Neuron (in vitro differentiated cells): ENCODE measurements at regions not wholly inside any gene's neighbourhood (a gene's known extent, or its start where the extent isn't known, plus 50 kb on each side); places are given as distances from the start of the nearest gene placed in this dataset.

Experiments used
- H2AFZ ChIP-seq: one replicate; pipeline ENCODE4 v1.6.1; 2013; ENCODE audit warnings: low read depth, mild to moderate bottlenecking, inconsistent platforms, low read length, moderate library complexity
- H3K27me3 ChIP-seq: one replicate; pipeline ENCODE4 v1.6.1; 2013; ENCODE audit warnings: low read length; ENCODE audit not compliant: insufficient read depth
- H3K36me3 ChIP-seq: one replicate; pipeline ENCODE4 v1.6.1; 2013; ENCODE audit warnings: low read length; ENCODE audit not compliant: insufficient read depth
- H3K4me1 ChIP-seq: one replicate; pipeline ENCODE4 v1.6.1; 2013; ENCODE audit warnings: low read length; ENCODE audit not compliant: insufficient read depth
- H3K4me3 ChIP-seq: 2 replicates; pipeline ENCODE4 v1.5.1; 2013; ENCODE audit warnings: mild to moderate bottlenecking, low read length, moderate library complexity
- H3K9me3 ChIP-seq: one replicate; pipeline ENCODE4 v1.6.1; 2013; ENCODE audit warnings: low read length

- H3K27me3 ChIP-seq, result no peaks in the 10 kb centered on the region
- H3K4me1 ChIP-seq, result no peaks in the 10 kb centered on the region
- H3K36me3 ChIP-seq, result no peaks in the 10 kb centered on the region
- no peak overlapping the region for H2AFZ ChIP-seq
- H3K4me3 ChIP-seq, result no peak overlapping the region
- H3K9me3 ChIP-seq, result no peaks in the 10 kb centered on the region
Observed at GRCh38 chr11:81365496-81365895, 1368.2 kb downstream of the FAM181B start.

GRCh38 chr11:81359476-81359875 lies 1374.2 kb downstream of the FAM181B start:
- no peaks in the 10 kb centered on the region for H3K36me3 ChIP-seq
- no peak overlapping the region for H2AFZ ChIP-seq
- H3K4me3 ChIP-seq, result no peak overlapping the region
- H3K4me1 ChIP-seq, result no peaks in the 10 kb centered on the region
- no peaks in the 10 kb centered on the region for H3K9me3 ChIP-seq
- no peaks in the 10 kb centered on the region for H3K27me3 ChIP-seq

GRCh38 chr11:81345609-81346008 lies 1388.1 kb downstream of the FAM181B start:
- no peaks in the 10 kb centered on the region for H3K9me3 ChIP-seq
- no peak overlapping the region for H2AFZ ChIP-seq
- H3K36me3 ChIP-seq, result no peaks in the 10 kb centered on the region
- no peaks in the 10 kb centered on the region for H3K27me3 ChIP-seq
- peaks cover 10% of the 10 kb centered on the region for H3K4me1 ChIP-seq
- H3K4me3 ChIP-seq, result no peak overlapping the region

- no peaks in the 10 kb centered on the region for H3K36me3 ChIP-seq
- no peak overlapping the region for H2AFZ ChIP-seq
- H3K4me1 ChIP-seq, result peaks cover 10% of the 10 kb centered on the region
Observed at GRCh38 chr11:81342966-81343365, 1390.7 kb downstream of the FAM181B start.

GRCh38 chr11:81340225-81340624 lies 1393.4 kb downstream of the FAM181B start:
- no peaks in the 10 kb centered on the region for H3K27me3 ChIP-seq
- H3K9me3 ChIP-seq, result no peaks in the 10 kb centered on the region
- peaks cover 10% of the 10 kb centered on the region for H3K4me1 ChIP-seq
- H3K36me3 ChIP-seq, result no peaks in the 10 kb centered on the region
- H3K4me3 ChIP-seq, result no peak overlapping the region
- no peak overlapping the region for H2AFZ ChIP-seq

More at GRCh38 chr11:81342966-81343365, 1390.7 kb downstream of the FAM181B start:
- H3K9me3 ChIP-seq, result no peaks in the 10 kb centered on the region
- H3K4me3 ChIP-seq, result no peak overlapping the region
- no peaks in the 10 kb centered on the region for H3K27me3 ChIP-seq

- no peaks in the 10 kb centered on the region for H3K27me3 ChIP-seq
- H3K4me3 ChIP-seq, result no peak overlapping the region
- H3K36me3 ChIP-seq, result no peaks in the 10 kb centered on the region
- H2AFZ ChIP-seq, result no peak overlapping the region
- H3K9me3 ChIP-seq, result no peaks in the 10 kb centered on the region
- peaks cover 10% of the 10 kb centered on the region for H3K4me1 ChIP-seq
Observed at GRCh38 chr11:81339521-81339920, 1394.1 kb downstream of the FAM181B start.

- H3K27me3 ChIP-seq, result no peaks in the 10 kb centered on the region
- no peaks in the 10 kb centered on the region for H3K36me3 ChIP-seq
- H2AFZ ChIP-seq, result no peak overlapping the region
Observed at GRCh38 chr11:81337756-81338155, 1395.9 kb downstream of the FAM181B start.

GRCh38 chr11:81332276-81332675 lies 1401.4 kb downstream of the FAM181B start:
- H2AFZ ChIP-seq, result no peak overlapping the region
- no peaks in the 10 kb centered on the region for H3K27me3 ChIP-seq
- no peak overlapping the region for H3K4me3 ChIP-seq
- no peaks in the 10 kb centered on the region for H3K9me3 ChIP-seq
- no peaks in the 10 kb centered on the region for H3K4me1 ChIP-seq
- no peaks in the 10 kb centered on the region for H3K36me3 ChIP-seq

More at GRCh38 chr11:81337756-81338155, 1395.9 kb downstream of the FAM181B start:
- H3K4me1 ChIP-seq, result peaks cover 3% of the 10 kb centered on the region
- no peak overlapping the region for H3K4me3 ChIP-seq
- no peaks in the 10 kb centered on the region for H3K9me3 ChIP-seq

GRCh38 chr11:81331611-81332235 lies 1401.9 kb downstream of the FAM181B start:
- Histone ChIP-seq H3K9me3 (no peaks in the 10 kb centered on the region), H3K4me3 (no peak overlapping the region), H3K36me3 (no peaks in the 10 kb centered on the region), H2AFZ (no peak overlapping the region), H3K27me3 (no peaks in the 10 kb centered on the region), H3K4me1 (no peaks in the 10 kb centered on the region)

GRCh38 chr11:81331088-81331487 lies 1402.6 kb downstream of the FAM181B start:
- no peak overlapping the region for H2AFZ ChIP-seq
- H3K4me3 ChIP-seq, result no peak overlapping the region
- H3K27me3 ChIP-seq, result no peaks in the 10 kb centered on the region
- H3K9me3 ChIP-seq, result no peaks in the 10 kb centered on the region
- no peaks in the 10 kb centered on the region for H3K4me1 ChIP-seq
- H3K36me3 ChIP-seq, result no peaks in the 10 kb centered on the region

- Histone ChIP-seq H2AFZ (no peak overlapping the region), H3K4me3 (no peak overlapping the region), H3K36me3 (no peaks in the 10 kb centered on the region), H3K9me3 (no peaks in the 10 kb centered on the region), H3K27me3 (no peaks in the 10 kb centered on the region), H3K4me1 (no peaks in the 10 kb centered on the region)
Observed at GRCh38 chr11:81303038-81303664, 1430.5 kb downstream of the FAM181B start.

- Histone ChIP-seq H3K36me3 (no peaks in the 10 kb centered on the region), H3K4me3 (no peak overlapping the region), H3K4me1 (no peaks in the 10 kb centered on the region), H2AFZ (no peak overlapping the region), H3K9me3 (no peaks in the 10 kb centered on the region), H3K27me3 (no peaks in the 10 kb centered on the region)
Observed at GRCh38 chr11:81301166-81301830, 1432.4 kb downstream of the FAM181B start.

GRCh38 chr11:81286959-81287358 lies 1446.7 kb downstream of the FAM181B start:
- no peaks in the 10 kb centered on the region for H3K27me3 ChIP-seq
- no peaks in the 10 kb centered on the region for H3K36me3 ChIP-seq

More at GRCh38 chr11:81286959-81287358, 1446.7 kb downstream of the FAM181B start:
- Histone ChIP-seq H3K9me3 (no peaks in the 10 kb centered on the region), H3K4me1 (no peaks in the 10 kb centered on the region), H2AFZ (no peak overlapping the region), H3K4me3 (no peak overlapping the region)
